GM12878 (cell line): ENCODE measurements at regions not wholly inside any gene's neighbourhood (a gene's known extent, or its start where the extent isn't known, plus 50 kb on each side); places are given as distances from the start of the nearest gene placed in this dataset.

Experiments used
- ATAC-seq: fragments of 200-7000 bp; cut with Tn5 transposase; 3 replicates; pipeline ENCODE4 v1.9.1; 2020; ENCODE audit warnings: mild to moderate bottlenecking, moderate library complexity
- BruUV-seq: library from RNA; stranded (reverse); fragments of 400-500 nt; replicated peaks from 2 replicates; lab custom pipeline; 2021; lab: Mats Ljungman, UMichigan
- CTCF ChIA-PET: fragments of 300-600 bp; sonication (Branson Sonifier 250); formaldehyde crosslinking; extraction: SDS; loops from one replicate; lab custom pipeline; 2021; ENCODE audit warnings: inconsistent platforms; lab: Yijun Ruan, JAX
- POLR2A ChIA-PET: fragments of 350-600 bp; formaldehyde crosslinking; extraction: SDS; loops from one replicate; lab custom pipeline; 2021; ENCODE audit warnings: inconsistent platforms; lab: Charles Lee
- RAD21 ChIA-PET: fragments of 300-600 bp; sonication (Branson Sonifier 250); formaldehyde crosslinking; loops from one replicate; lab custom pipeline; 2023; ENCODE audit warnings: antibody characterized with exemption; ENCODE audit not compliant: unreplicated experiment; lab: Charles Lee
- SMC1A ChIA-PET: fragments of 300-600 bp; sonication (Branson Sonifier 250); formaldehyde crosslinking; loops from one replicate; lab custom pipeline; 2023; ENCODE audit not compliant: unreplicated experiment, uncharacterized antibody; lab: Charles Lee
- DNase-seq: peaks from one replicate; pipeline ENCODE4 v3.0.0-alpha.2; 2011; ENCODE audit warnings: low read depth, low spot score
- FAIRE-seq: peaks from 3 replicates; lab custom pipeline; 2011; peaks lifted over from hg19 to GRCh38; lab: Jason Lieb, UNC
- H2AFZ ChIP-seq: 2 replicates; pipeline ENCODE4 v1.6.0; 2011; ENCODE audit warnings: low read depth, low read length, control low read depth; ENCODE audit not compliant: control insufficient read depth
- H3K27ac ChIP-seq: 2 replicates; pipeline ENCODE4 v1.5.1; 2011; ENCODE audit warnings: control low read depth; ENCODE audit not compliant: control insufficient read depth, insufficient read depth
- H3K27me3 ChIP-seq, 2 experiments: replicated peaks in 1 of 2; 2 replicates each; pipeline versions ENCODE4 v1.6.0 to v1.6.1; 2011; ENCODE audit warnings: low read length in 1 of 2; ENCODE audit not compliant: control insufficient read depth in 2 of 2, insufficient read depth in 2 of 2
- H3K36me3 ChIP-seq, 2 experiments: 2 replicates each; pipeline ENCODE4 v1.5.1; 2011; ENCODE audit warnings: low read length in 1 of 2; ENCODE audit not compliant: control insufficient read depth in 2 of 2, insufficient read depth in 2 of 2
- H3K4me1 ChIP-seq: 2 replicates; pipeline ENCODE4 v1.6.1; 2011; ENCODE audit warnings: mild to moderate bottlenecking, low read length, moderate library complexity, mixed read lengths; ENCODE audit not compliant: control insufficient read depth, insufficient read depth
- H3K4me2 ChIP-seq: 2 replicates; pipeline ENCODE4 v1.6.0; 2011; ENCODE audit warnings: control low read depth; ENCODE audit not compliant: control insufficient read depth, insufficient read depth
- H3K4me3 ChIP-seq: fragments of 200-600 bp; sonication (generic); 2 replicates; pipeline ENCODE4 v1.5.1; 2016
- H3K79me2 ChIP-seq: 2 replicates; pipeline ENCODE4 v1.6.0; 2011; ENCODE audit warnings: low read length; ENCODE audit not compliant: control insufficient read depth, insufficient read depth
- H3K9ac ChIP-seq: 2 replicates; pipeline ENCODE4 v1.8.0; 2011; ENCODE audit warnings: low read length, control low read depth, mixed read lengths; ENCODE audit not compliant: control insufficient read depth, insufficient read depth
- H3K9me3 ChIP-seq: replicated peaks from 3 replicates; pipeline ENCODE4 v1.5.1; 2011; ENCODE audit warnings: mild to moderate bottlenecking, low read length; ENCODE audit not compliant: control insufficient read depth, insufficient read depth
- H4K20me1 ChIP-seq: 2 replicates; pipeline ENCODE4 v1.6.0; 2011; ENCODE audit not compliant: control insufficient read depth, insufficient read depth
- CBFB ChIP-seq: IDR thresholded peaks from 2 replicates; pipeline ENCODE4 v1.6.1; 2016; ENCODE audit warnings: antibody characterized with exemption, low read depth
- DPF2 ChIP-seq: fragments of 450-650 bp; IDR thresholded peaks from 2 replicates; pipeline ENCODE4 v1.6.1; 2017; ENCODE audit warnings: mild to moderate bottlenecking
- E2F4 ChIP-seq: IDR thresholded peaks from 2 replicates; pipeline ENCODE4 v1.6.1; 2012; ENCODE audit warnings: low read depth, low read length, improper control_type of control experiment
- MEF2B ChIP-seq: fragments of 450-650 bp; IDR thresholded peaks from 2 replicates; pipeline ENCODE4 v1.6.1; 2018; ENCODE audit warnings: mild to moderate bottlenecking, moderate library complexity; ENCODE audit not compliant: partially characterized antibody, poor library complexity, severe bottlenecking
- NR2C2 ChIP-seq: IDR thresholded peaks from 2 replicates; pipeline ENCODE4 v1.6.1; 2011; ENCODE audit warnings: borderline replicate concordance, low read depth; ENCODE audit not compliant: control insufficient read depth, insufficient read length
- PKNOX1 ChIP-seq: fragments of 450-650 bp; IDR thresholded peaks from 2 replicates; pipeline ENCODE4 v1.6.1; 2016; ENCODE audit warnings: mild to moderate bottlenecking
- RB1 ChIP-seq: fragments of 450-650 bp; formaldehyde crosslinking; IDR thresholded peaks from 2 replicates; pipeline ENCODE4 v1.6.1; 2017; ENCODE audit warnings: mild to moderate bottlenecking, borderline replicate concordance
- SMAD1 ChIP-seq: fragments of 450-650 bp; IDR thresholded peaks from 2 replicates; pipeline ENCODE4 v1.6.1; 2018; ENCODE audit warnings: mild to moderate bottlenecking, low read depth; ENCODE audit not compliant: partially characterized antibody
- TCF3 ChIP-seq: IDR thresholded peaks from 2 replicates; pipeline ENCODE4 v1.6.1; 2012; ENCODE audit warnings: low read depth, mild to moderate bottlenecking, low read length, borderline replicate concordance; ENCODE audit not compliant: insufficient read depth
- ZBED1 ChIP-seq: IDR thresholded peaks from 2 replicates; pipeline ENCODE4 v1.6.1; 2016; ENCODE audit warnings: borderline replicate concordance
- ZBTB4 ChIP-seq: fragments of 450-650 bp; formaldehyde crosslinking; IDR thresholded peaks from 2 replicates; pipeline ENCODE4 v1.4.0; 2022; ENCODE audit warnings: mild to moderate bottlenecking, moderate library complexity
- ZNF592 ChIP-seq: fragments of 450-650 bp; IDR thresholded peaks from 2 replicates; pipeline ENCODE4 v1.6.1; 2017; ENCODE audit warnings: mild to moderate bottlenecking, moderate library complexity
- WGBS: methylation state at CpG from one replicate; pipeline ENCODE4 v1.1.6; 2016; ENCODE audit warnings: low lambda C conversion rate; ENCODE audit not compliant: insufficient replicate concordance, insufficient coverage; ENCODE audit errors: missing lambda C conversion rate; 5-methylcytosine and 5-hydroxymethylcytosine counted together
- in situ Hi-C: fragments of 300-500 bp; cut with MboI; formaldehyde crosslinking; loops from 9 replicates; pipeline ENCODE4 v1.14.3; 2018; ENCODE audit warnings: mixed read lengths
- intact Hi-C: fragments of 100-400 bp; cut with micrococcal nuclease; formaldehyde crosslinking; loops from one replicate; pipeline ENCODE4 v1.14.2; 2022; ENCODE audit not compliant: unreplicated experiment

- ChIA-PET CTCF (no interaction called here), SMC1A (no interaction called here), RAD21 (no interaction called here), POLR2A (no interaction called here)
- BruUV-seq = no TSS peak
- ATAC-seq (no peak), FAIRE-seq (no peak), DNase-seq (no peak)
- Histone ChIP-seq H3K9me3 (no peaks in the 10 kb centered on the region), H3K9ac (no peak overlapping the region), H3K27me3 (no peaks in the 10 kb centered on the region), H4K20me1 (no peaks in the 10 kb centered on the region), H3K4me2 (no peak overlapping the region), H3K4me1 (no peaks in the 10 kb centered on the region), H3K79me2 (no peaks in the 10 kb centered on the region), H2AFZ (no peak overlapping the region), H3K36me3 (no peaks in the 10 kb centered on the region), H3K27ac (no peak overlapping the region), H3K4me3 (no peak overlapping the region)
- 12% methylated on average over 10 of the region's 10 CpGs for WGBS
- intact Hi-C loops (no loop called here), in situ Hi-C loops (no loop called here)
- TF ChIP-seq ZBED1 = no peak
- no peak for TF ChIP-seq MEF2B
- TF ChIP-seq RB1 = no peak
- no peak for TF ChIP-seq E2F4
- no peak for TF ChIP-seq ZBTB4 (CRISPR knock-in tag)
- TF ChIP-seq ZNF592 = no peak
- no peak for TF ChIP-seq DPF2
- no peak for TF ChIP-seq SMAD1
- no peak for TF ChIP-seq CBFB
- TF ChIP-seq NR2C2 = no peak
- no peak for TF ChIP-seq TCF3
- TF ChIP-seq PKNOX1 = no peak
These were observed 696.9 kb upstream of the EPHA5 start for GRCh38 chr4:66367043-66367660.
